ENCODE measurements at regions not wholly inside any gene's neighbourhood (a gene's known extent, or its start where the extent isn't known, plus 50 kb on each side); places are given as distances from the start of the nearest gene placed in this dataset.

- no peak for TF ChIP-seq CREB1 (IDR thresholded peaks at IDR 0.05; ENCODE audit: low read depth)
- no peak for TF ChIP-seq EGR1 (IDR thresholded peaks at IDR 0.05)
- TF ChIP-seq TAF1 (IDR thresholded peaks at IDR 0.05; ENCODE audit: low read depth): no peak
- TF ChIP-seq CEBPB (IDR thresholded peaks at IDR 0.05): no peak
- no peak for TF ChIP-seq YY1 (IDR thresholded peaks at IDR 0.05; ENCODE audit: low read depth)
These were observed 469.9 kb upstream of the IRAK1BP1 start for GRCh38 chr6:78397499-78397898.

Data from Ishikawa (cell line).